ENCODE measurements at regions not wholly inside any gene's neighbourhood (a gene's known extent, or its start where the extent isn't known, plus 50 kb on each side); places are given as distances from the start of the nearest gene placed in this dataset.

- DNase-seq: no peak
Measured at GRCh38 chr2:6554466-6554865, 311.2 kb downstream of the CMPK2 start.

- no peak for DNase-seq
Measured at GRCh38 chr2:6556755-6557154, 309.0 kb downstream of the CMPK2 start.

- no peak for DNase-seq
Measured at GRCh38 chr2:6557737-6558136, 308.0 kb downstream of the CMPK2 start.

GRCh38 chr2:6562771-6563170 lies 302.9 kb downstream of the CMPK2 start:
- DNase-seq: no peak

- no peak for DNase-seq
Measured at GRCh38 chr2:6564326-6564725, 301.4 kb downstream of the CMPK2 start.

- DNase-seq: no peak
Measured at GRCh38 chr2:6574121-6574520, 291.6 kb downstream of the CMPK2 start.

- no peak for DNase-seq
Measured at GRCh38 chr2:6576302-6576701, 289.4 kb downstream of the CMPK2 start.

GRCh38 chr2:6577960-6578359 lies 287.7 kb downstream of the CMPK2 start:
- DNase-seq: no peak

- DNase-seq: no peak
Measured at GRCh38 chr2:6578416-6578815, 287.3 kb downstream of the CMPK2 start.

- DNase-seq: no peak
Measured at GRCh38 chr2:6579281-6579680, 286.4 kb downstream of the CMPK2 start.

- no peak for DNase-seq
Measured at GRCh38 chr2:6580982-6581381, 284.7 kb downstream of the CMPK2 start.

GRCh38 chr2:6589150-6589549 lies 276.6 kb downstream of the CMPK2 start:
- DNase-seq: no peak

- DNase-seq: no peak
Measured at GRCh38 chr2:6590442-6590841, 275.3 kb downstream of the CMPK2 start.

- no peak for DNase-seq
Measured at GRCh38 chr2:6602471-6602870, 263.2 kb downstream of the CMPK2 start.

- no peak for DNase-seq
Measured at GRCh38 chr2:6605836-6606505, 259.7 kb downstream of the CMPK2 start.

GRCh38 chr2:6617794-6618193 lies 247.9 kb downstream of the CMPK2 start:
- no peak for DNase-seq

- no peak for DNase-seq
Measured at GRCh38 chr2:6618201-6618600, 247.5 kb downstream of the CMPK2 start.

- no peak for DNase-seq
Measured at GRCh38 chr2:6623746-6624145, 242.0 kb downstream of the CMPK2 start.

- no peak for DNase-seq
Measured at GRCh38 chr2:6626401-6627012, 239.2 kb downstream of the CMPK2 start.

GRCh38 chr2:6627316-6627715 lies 238.4 kb downstream of the CMPK2 start:
- DNase-seq: no peak

- DNase-seq: no peak
Measured at GRCh38 chr2:6630209-6630608, 235.5 kb downstream of the CMPK2 start.

- no peak for DNase-seq
Measured at GRCh38 chr2:6635296-6635695, 230.4 kb downstream of the CMPK2 start.

GRCh38 chr2:6637330-6637729 lies 228.4 kb downstream of the CMPK2 start:
- no peak for DNase-seq

- no peak for DNase-seq
Measured at GRCh38 chr2:6639929-6640620, 225.6 kb downstream of the CMPK2 start.

All from NCI-H526 treated with DMSO at 0.1 percent for 48 hours (cell line).